OCI-LY7 (cell line): ENCODE measurements at regions not wholly inside any gene's neighbourhood (a gene's known extent, or its start where the extent isn't known, plus 50 kb on each side); places are given as distances from the start of the nearest gene placed in this dataset.

Experiments
- CTCF ChIP-seq: fragments of 200-600 bp; sonication (generic); conservative IDR thresholded peaks from 2 replicates; pipeline ENCODE4 v1.5.1; 2014; ENCODE audit warnings: mild to moderate bottlenecking, antibody characterized with exemption, low read length, moderate library complexity, mixed read lengths
- EZH2phosphoT487 ChIP-seq: fragments of 200-600 bp; sonication (generic); IDR thresholded peaks from 2 replicates; pipeline ENCODE4 v1.6.1; 2018; ENCODE audit warnings: low read depth, borderline replicate concordance, mild to moderate bottlenecking, mixed run types, antibody characterized with exemption, low read length, moderate library complexity, mixed read lengths

DNA sequence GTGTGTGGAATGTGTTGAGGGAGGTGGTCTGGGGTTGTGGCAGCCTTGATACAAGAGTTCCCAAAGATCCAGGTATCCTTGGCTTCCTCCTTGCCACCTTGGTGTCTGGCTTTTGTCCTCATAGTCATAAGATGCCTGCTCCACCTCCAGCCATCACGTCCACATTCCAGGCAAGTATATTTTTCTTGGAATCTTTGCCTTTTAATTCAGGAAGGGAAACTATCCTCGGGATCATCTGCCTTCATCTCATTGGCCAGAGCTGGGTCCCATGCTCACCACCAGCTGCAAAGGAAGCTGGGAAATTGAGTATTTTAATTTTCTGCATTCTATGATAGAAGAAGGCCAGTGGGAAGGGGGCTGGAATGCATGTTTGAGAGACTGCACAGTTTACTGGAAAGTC, 186.7 kb downstream of the C9orf50 start:
- TF ChIP-seq CTCF (no peak), EZH2phosphoT487 (no peak)
